ENCODE measurements at regions not wholly inside any gene's neighbourhood (a gene's known extent, or its start where the extent isn't known, plus 50 kb on each side); places are given as distances from the start of the nearest gene placed in this dataset.

- Histone ChIP-seq H2AFZ (ENCODE audit: low read depth, low read length) (no peak overlapping the region), H3F3A (ENCODE audit: insufficient read depth, low read length, poor library complexity, severe bottlenecking) (no peaks in the 10 kb centered on the region), H3K36me3 (ENCODE audit: insufficient read depth, low read length) (no peaks in the 10 kb centered on the region), H3K79me2 (replicated peaks; ENCODE audit: insufficient read depth, low read length) (no peaks in the 10 kb centered on the region), H3K4me3 (ENCODE audit: low read length) (no peak overlapping the region), H4K20me1 (ENCODE audit: insufficient read depth) (no peaks in the 10 kb centered on the region), H3K9ac (ENCODE audit: low read length) (no peak overlapping the region), H3K9me3 (ENCODE audit: low read length) (no peaks in the 10 kb centered on the region), H3K9me2 (ENCODE audit: insufficient read depth, low read length) (no peaks in the 10 kb centered on the region), H3K4me2 (ENCODE audit: low read length) (no peak overlapping the region), H3K27ac (ENCODE audit: low read length) (no peak overlapping the region), H3K27me3 (ENCODE audit: insufficient read depth, low read depth, low read length) (no peaks in the 10 kb centered on the region)
- TF ChIP-seq POLR2AphosphoS5 (IDR thresholded peaks at IDR 0.05) (no peak), EP300 (conservative IDR thresholded peaks at IDR 0.05; ENCODE audit: poor library complexity, severe bottlenecking) (no peak), RAD21 (conservative IDR thresholded peaks at IDR 0.05) (no peak)
Observed at GRCh38 chr5:17378346-17378997, 119.6 kb upstream of the TAF11L2 start.

- Histone ChIP-seq H3K36me3 (ENCODE audit: insufficient read depth, low read length) (no peaks in the 10 kb centered on the region), H3K4me2 (ENCODE audit: low read length) (no peak overlapping the region), H3K4me3 (ENCODE audit: low read length) (no peak overlapping the region), H3K9ac (ENCODE audit: low read length) (no peak overlapping the region), H3K9me3 (ENCODE audit: low read length) (no peaks in the 10 kb centered on the region), H3K27ac (ENCODE audit: low read length) (no peak overlapping the region), H3K79me2 (replicated peaks; ENCODE audit: insufficient read depth, low read length) (no peaks in the 10 kb centered on the region), H3F3A (ENCODE audit: insufficient read depth, low read length, poor library complexity, severe bottlenecking) (no peaks in the 10 kb centered on the region), H4K20me1 (ENCODE audit: insufficient read depth) (no peaks in the 10 kb centered on the region), H3K27me3 (ENCODE audit: insufficient read depth, low read depth, low read length) (no peaks in the 10 kb centered on the region), H3K9me2 (ENCODE audit: insufficient read depth, low read length) (no peaks in the 10 kb centered on the region), H2AFZ (ENCODE audit: low read depth, low read length) (no peak overlapping the region)
- TF ChIP-seq SMC3 (conservative IDR thresholded peaks at IDR 0.05; ENCODE audit: poor library complexity) (no peak), EP300 (conservative IDR thresholded peaks at IDR 0.05; ENCODE audit: poor library complexity, severe bottlenecking) (no peak)
Observed at GRCh38 chr5:17379100-17379951, 118.7 kb upstream of the TAF11L2 start.

- no peak overlapping the region for H3K9ac ChIP-seq (ENCODE audit: low read length)
- no peaks in the 10 kb centered on the region for H3F3A ChIP-seq (ENCODE audit: insufficient read depth, low read length, poor library complexity, severe bottlenecking)
- H3K27me3 ChIP-seq (ENCODE audit: insufficient read depth, low read depth, low read length): no peaks in the 10 kb centered on the region
- no peak overlapping the region for H3K27ac ChIP-seq (ENCODE audit: low read length)
- H3K9me2 ChIP-seq (ENCODE audit: insufficient read depth, low read length): no peaks in the 10 kb centered on the region
- no peak overlapping the region for H2AFZ ChIP-seq (ENCODE audit: low read depth, low read length)
- H3K79me2 ChIP-seq (replicated peaks; ENCODE audit: insufficient read depth, low read length): no peaks in the 10 kb centered on the region
- H3K36me3 ChIP-seq (ENCODE audit: insufficient read depth, low read length): no peaks in the 10 kb centered on the region
- TF ChIP-seq REST (IDR thresholded peaks at IDR 0.05; ENCODE audit: borderline replicate concordance) (no peak), MXI1 (conservative IDR thresholded peaks at IDR 0.05; ENCODE audit: poor library complexity, severe bottlenecking) (no peak), TAF1 (IDR thresholded peaks at IDR 0.05; ENCODE audit: low read depth) (no peak), EP300 (conservative IDR thresholded peaks at IDR 0.05; ENCODE audit: poor library complexity, severe bottlenecking) (no peak), POLR2AphosphoS5 (IDR thresholded peaks at IDR 0.05) (no peak), RAD21 (conservative IDR thresholded peaks at IDR 0.05) (no peak), EZH2 (IDR thresholded peaks at IDR 0.05; ENCODE audit: borderline replicate concordance, insufficient read depth, low read length, poor library complexity, severe bottlenecking) (no peak), SMC3 (conservative IDR thresholded peaks at IDR 0.05; ENCODE audit: poor library complexity) (no peak), CTCF (IDR thresholded peaks at IDR 0.05; ENCODE audit: poor library complexity, severe bottlenecking) (no peak)
- H4K20me1 ChIP-seq (ENCODE audit: insufficient read depth): no peaks in the 10 kb centered on the region
- no peak overlapping the region for H3K4me3 ChIP-seq (ENCODE audit: low read length)
- no peak overlapping the region for H3K4me2 ChIP-seq (ENCODE audit: low read length)
- H3K9me3 ChIP-seq (ENCODE audit: low read length): no peaks in the 10 kb centered on the region
Observed at GRCh38 chr5:17381932-17382331, 116.1 kb upstream of the TAF11L2 start.

Data from neural cell (in vitro differentiated cells).